SK-N-SH treated with all-trans-retinoic acid at 6 μM for 48 hours (cell line): ENCODE measurements at regions not wholly inside any gene's neighbourhood (a gene's known extent, or its start where the extent isn't known, plus 50 kb on each side); places are given as distances from the start of the nearest gene placed in this dataset.

Experiments used
- ESRRG ChIP-seq: fragments of 250-450 bp; sonication (Bioruptor Pico); IDR thresholded peaks from 2 replicates; pipeline ENCODE4 v1.6.1; 2021; ENCODE audit warnings: mild to moderate bottlenecking
- ISL1 ChIP-seq: fragments of 250-450 bp; sonication (Bioruptor Pico); IDR thresholded peaks from 2 replicates; pipeline ENCODE4 v2.1.2; 2022; ENCODE audit warnings: mild to moderate bottlenecking, moderate library complexity
- ZFP30 ChIP-seq: fragments of 450-650 bp; formaldehyde crosslinking; IDR thresholded peaks from 2 replicates; pipeline ENCODE4 v1.5.0; 2022; ENCODE audit warnings: mild to moderate bottlenecking, moderate library complexity
- TF ChIP-seq, protein P1 (sequence below): fragments of 250-450 bp; sonication (Bioruptor Pico); IDR thresholded peaks from 2 replicates; pipeline ENCODE4 v1.5.1; 2020; ENCODE audit warnings: low read depth, mild to moderate bottlenecking, moderate library complexity

DNA sequence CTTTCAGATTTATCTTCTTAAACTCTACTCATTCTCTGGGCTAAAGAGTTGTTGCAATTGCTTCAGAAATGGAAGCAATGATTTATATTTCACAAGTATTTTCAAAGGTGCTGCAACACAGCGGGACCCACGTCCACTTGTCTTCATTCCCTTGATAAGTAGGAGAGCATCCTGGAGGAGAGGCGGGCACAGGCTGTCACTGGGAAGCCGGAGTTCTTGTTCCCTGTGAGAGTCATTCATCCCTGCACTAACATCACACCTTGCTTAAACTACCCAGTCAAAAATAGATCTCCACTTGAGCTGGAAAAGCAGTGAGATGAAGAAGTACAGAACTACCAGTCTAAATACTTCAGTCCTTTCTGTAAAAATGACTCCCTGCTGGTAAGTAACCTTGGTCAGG, 160.5 kb upstream of the RASSF8 start:
- TF ChIP-seq ESRRG (CRISPR knock-in tag) (no peak), ZFP30 (CRISPR knock-in tag) (no peak), ISL1 (CRISPR knock-in tag) (no peak)
- TF ChIP-seq, protein P1, sequence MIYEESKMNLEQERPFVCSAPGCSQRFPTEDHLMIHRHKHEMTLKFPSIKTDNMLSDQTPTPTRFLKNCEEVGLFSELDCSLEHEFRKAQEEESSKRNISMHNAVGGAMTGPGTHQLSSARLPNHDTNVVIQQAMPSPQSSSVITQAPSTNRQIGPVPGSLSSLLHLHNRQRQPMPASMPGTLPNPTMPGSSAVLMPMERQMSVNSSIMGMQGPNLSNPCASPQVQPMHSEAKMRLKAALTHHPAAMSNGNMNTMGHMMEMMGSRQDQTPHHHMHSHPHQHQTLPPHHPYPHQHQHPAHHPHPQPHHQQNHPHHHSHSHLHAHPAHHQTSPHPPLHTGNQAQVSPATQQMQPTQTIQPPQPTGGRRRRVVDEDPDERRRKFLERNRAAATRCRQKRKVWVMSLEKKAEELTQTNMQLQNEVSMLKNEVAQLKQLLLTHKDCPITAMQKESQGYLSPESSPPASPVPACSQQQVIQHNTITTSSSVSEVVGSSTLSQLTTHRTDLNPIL (CRISPR knock-in tag): no peak
